ENCODE measurements at regions not wholly inside any gene's neighbourhood (a gene's known extent, or its start where the extent isn't known, plus 50 kb on each side); places are given as distances from the start of the nearest gene placed in this dataset.
"Not testable (repeated sequence)": the region's sequence is repeated elsewhere in the genome, so short reads cannot be mapped to it uniquely, and the experiment has no call there.

- no peaks in the 10 kb centered on the region for H3K36me3 ChIP-seq (replicated peaks in 1 of 2; ENCODE audit: control insufficient read depth in 1 of 2, insufficient read depth in 2 of 2, low read length in 1 of 2)
- WGBS (ENCODE audit: low lambda C conversion rate) = 86% methylated on average over 2 of the region's 2 CpGs
- H3K4me2 ChIP-seq = no peak overlapping the region
- ChIA-PET POLR2A (no interaction called here), CTCF (interaction anchor here (0.6 to 1.2 kb wide), 2 partner anchors 70 to 439 kb away, joined by 3 to 4 read pairs; partner anchors contain the start of gene SLC35F3)
- H2AFZ ChIP-seq (ENCODE audit: low read depth) = no peak overlapping the region
- no peaks in the 10 kb centered on the region for H3K79me2 ChIP-seq (ENCODE audit: insufficient read depth)
- H3K9me3 ChIP-seq = no peaks in the 10 kb centered on the region
- H3K4me1 ChIP-seq (ENCODE audit: control insufficient read depth in 1 of 2, insufficient read depth in 2 of 2, low read depth in 1 of 2, low read length in 1 of 2) = no peaks in the 10 kb centered on the region
- no peaks in the 10 kb centered on the region for H4K20me1 ChIP-seq (ENCODE audit: insufficient read depth)
- DNase-seq = no peak
- H3K9me2 ChIP-seq = no peaks in the 10 kb centered on the region
- no peak overlapping the region for H3K27ac ChIP-seq (ENCODE audit: low read depth in 2 of 2, low read length in 1 of 2)
- no peaks in the 10 kb centered on the region for H3K27me3 ChIP-seq (ENCODE audit: insufficient read depth)
- no peak for TF ChIP-seq CTCF (IDR thresholded peaks at IDR 0.05)
- TF ChIP-seq FOXM1 (IDR thresholded peaks at IDR 0.05; ENCODE audit: low read depth) = no peak
- no peak for TF ChIP-seq RCOR1 (IDR thresholded peaks at IDR 0.05; ENCODE audit: low read length)
- no peak for TF ChIP-seq RFX5 (IDR thresholded peaks at IDR 0.05; ENCODE audit: low read length)
- no peak for TF ChIP-seq GABPA (IDR thresholded peaks at IDR 0.05; ENCODE audit: low read depth)
- no peak for TF ChIP-seq FOXJ3 (CRISPR knock-in tag; IDR thresholded peaks at IDR 0.05)
- no peak for TF ChIP-seq EZH2phosphoT487 (IDR thresholded peaks at IDR 0.05; ENCODE audit: borderline replicate concordance, low read depth)
- TF ChIP-seq TAF1 (IDR thresholded peaks at IDR 0.05; ENCODE audit: borderline replicate concordance, low read depth, low read length) = no peak
- TF ChIP-seq CHD2 (IDR thresholded peaks at IDR 0.05; ENCODE audit: low read length, partially characterized antibody) = no peak
- no peak for TF ChIP-seq SMC3 (IDR thresholded peaks at IDR 0.05; ENCODE audit: low read depth, low read length)
- TF ChIP-seq TEAD4 (IDR thresholded peaks at IDR 0.05; ENCODE audit: borderline replicate concordance, insufficient read depth) = no peak
- TF ChIP-seq EP300 (IDR thresholded peaks at IDR 0.05; ENCODE audit: borderline replicate concordance in 1 of 2, low read depth in 1 of 2, low read length in 1 of 2) = no peak
- no peak for TF ChIP-seq POLR2AphosphoS5 (IDR thresholded peaks at IDR 0.05; ENCODE audit: low read depth, low read length)
- TF ChIP-seq RAD21 (IDR thresholded peaks at IDR 0.05; ENCODE audit: low read length) = no peak
- TF ChIP-seq NFIC (IDR thresholded peaks at IDR 0.05; ENCODE audit: borderline replicate concordance) = no peak
- TF ChIP-seq FOSL2 (IDR thresholded peaks at IDR 0.05; ENCODE audit: borderline replicate concordance, low read depth) = no peak
- TF ChIP-seq, protein P1, sequence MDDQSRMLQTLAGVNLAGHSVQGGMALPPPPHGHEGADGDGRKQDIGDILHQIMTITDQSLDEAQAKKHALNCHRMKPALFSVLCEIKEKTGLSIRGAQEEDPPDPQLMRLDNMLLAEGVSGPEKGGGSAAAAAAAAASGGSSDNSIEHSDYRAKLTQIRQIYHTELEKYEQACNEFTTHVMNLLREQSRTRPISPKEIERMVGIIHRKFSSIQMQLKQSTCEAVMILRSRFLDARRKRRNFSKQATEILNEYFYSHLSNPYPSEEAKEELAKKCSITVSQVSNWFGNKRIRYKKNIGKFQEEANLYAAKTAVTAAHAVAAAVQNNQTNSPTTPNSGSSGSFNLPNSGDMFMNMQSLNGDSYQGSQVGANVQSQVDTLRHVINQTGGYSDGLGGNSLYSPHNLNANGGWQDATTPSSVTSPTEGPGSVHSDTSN (IDR thresholded peaks at IDR 0.05) = no peak
- TF ChIP-seq MEF2A (IDR thresholded peaks at IDR 0.05; ENCODE audit: borderline replicate concordance, low read depth) = no peak
- TF ChIP-seq GATA2 (CRISPR knock-in tag; IDR thresholded peaks at IDR 0.05) = no peak
- no peaks in the 10 kb centered on the region for H3F3A ChIP-seq (replicated peaks; ENCODE audit: insufficient read depth)
- H3K4me3 ChIP-seq (ENCODE audit: low read depth in 2 of 2, low read length in 1 of 2) = no peak overlapping the region
- H3K9ac ChIP-seq = no peak overlapping the region
Observed at GRCh38 chr1:233834609-233835008, 69.9 kb upstream of the SLC35F3 start.

GRCh38 chr1:233838207-233838606 lies 66.3 kb upstream of the SLC35F3 start:
- H3K9me3 ChIP-seq; POLR2A ChIA-PET; H3K4me3 ChIP-seq (ENCODE audit: low read depth in 2 of 2, low read length in 1 of 2); H3K36me3 ChIP-seq (replicated peaks in 1 of 2; ENCODE audit: control insufficient read depth in 1 of 2, insufficient read depth in 2 of 2, low read length in 1 of 2); H3K9me2 ChIP-seq; H3K4me2 ChIP-seq; H3K27ac ChIP-seq (ENCODE audit: low read depth in 2 of 2, low read length in 1 of 2); DNase-seq; H2AFZ ChIP-seq (ENCODE audit: low read depth); H3K79me2 ChIP-seq (ENCODE audit: insufficient read depth); H3K27me3 ChIP-seq (ENCODE audit: insufficient read depth); H3K4me1 ChIP-seq (ENCODE audit: control insufficient read depth in 1 of 2, insufficient read depth in 2 of 2, low read depth in 1 of 2, low read length in 1 of 2); H3F3A ChIP-seq (replicated peaks; ENCODE audit: insufficient read depth); H4K20me1 ChIP-seq (ENCODE audit: insufficient read depth); H3K9ac ChIP-seq: not testable (repeated sequence)
- WGBS (ENCODE audit: low lambda C conversion rate) = 38% methylated on average over 4 of the region's 4 CpGs
- CTCF ChIA-PET = interaction anchor here (1.0 kb wide), 1 partner anchor 397 kb away, joined by 3 read pairs; no protein-coding TSS in a partner anchor

Data from SK-N-SH (cell line).